ENCODE measurements at regions not wholly inside any gene's neighbourhood (a gene's known extent, or its start where the extent isn't known, plus 50 kb on each side); places are given as distances from the start of the nearest gene placed in this dataset.
"Not testable (repeated sequence)": the region's sequence is repeated elsewhere in the genome, so short reads cannot be mapped to it uniquely, and the experiment has no call there.

DNA sequence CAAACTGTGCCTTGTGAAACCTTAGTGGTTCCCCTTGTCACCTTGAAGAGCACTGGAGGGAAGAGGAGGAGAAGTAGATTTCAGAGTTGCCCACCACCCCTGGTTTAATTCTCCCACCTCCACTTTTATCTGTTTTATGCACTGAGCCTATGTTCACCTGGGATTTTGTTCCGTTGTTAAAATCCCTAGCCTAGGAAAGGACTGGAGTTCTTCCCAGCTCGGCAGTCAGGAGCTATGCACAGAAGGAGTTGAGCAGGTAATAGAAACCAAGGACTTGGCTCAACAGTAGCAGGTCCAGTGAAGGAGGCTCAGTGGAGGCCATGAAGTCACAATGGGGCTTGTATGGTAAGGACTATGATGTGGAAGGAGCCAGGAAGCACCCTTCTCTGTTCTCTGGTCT lies 182.4 kb upstream of the ADRA1D start:
- no peak for DNase-seq

DNA sequence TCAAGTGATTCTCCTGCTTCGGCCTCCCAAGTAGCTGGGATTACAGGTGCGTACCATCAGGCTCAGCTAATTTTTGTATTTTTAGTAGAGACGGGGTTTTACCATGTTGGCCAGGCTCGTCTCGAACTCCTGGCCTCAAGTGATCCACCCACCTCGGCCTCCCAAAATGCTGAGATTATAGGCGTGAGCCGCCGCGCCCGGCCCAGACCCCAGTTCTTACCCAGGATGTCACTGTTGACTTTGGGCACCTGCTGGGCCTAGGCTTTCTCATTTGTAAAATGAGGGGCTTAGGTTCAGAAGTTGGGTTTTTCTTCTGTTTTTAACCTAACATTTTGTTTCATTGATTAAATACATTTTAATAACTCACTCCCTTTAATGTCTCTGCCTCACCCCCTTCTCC lies 181.7 kb upstream of the ADRA1D start:
- not testable (repeated sequence) for DNase-seq

DNA sequence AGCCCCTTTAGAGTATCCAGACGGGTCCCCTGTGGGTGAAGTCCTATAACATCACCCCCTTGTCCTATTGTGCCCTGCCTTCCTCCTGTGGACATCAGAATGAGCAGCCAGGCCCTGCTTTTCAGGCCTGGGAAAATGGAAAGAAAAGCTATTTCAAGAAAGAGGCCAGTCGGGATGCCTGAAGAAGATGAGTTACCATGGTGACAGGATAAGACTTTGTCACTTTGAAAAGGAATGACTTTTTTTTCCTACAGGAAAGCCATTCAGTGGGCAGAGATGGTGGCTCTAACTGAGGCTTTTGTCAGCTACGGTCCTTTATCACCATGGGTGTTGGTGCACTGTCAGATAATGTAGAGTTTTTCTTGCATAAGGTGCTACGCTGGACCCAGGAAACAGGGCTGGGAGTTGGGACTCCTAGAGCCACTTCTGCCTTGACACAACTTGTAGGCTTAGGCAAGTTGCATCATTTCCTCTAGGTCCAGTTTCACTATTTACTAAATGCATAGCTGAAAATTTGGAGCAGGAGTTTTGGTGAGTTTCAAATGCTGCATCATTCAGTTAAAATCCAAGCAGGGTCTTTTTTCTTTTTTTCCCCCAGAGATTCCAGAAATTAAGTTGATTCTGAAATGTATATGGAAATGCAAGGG lies 179.0 kb upstream of the ADRA1D start:
- DNase-seq, result no peak

DNA sequence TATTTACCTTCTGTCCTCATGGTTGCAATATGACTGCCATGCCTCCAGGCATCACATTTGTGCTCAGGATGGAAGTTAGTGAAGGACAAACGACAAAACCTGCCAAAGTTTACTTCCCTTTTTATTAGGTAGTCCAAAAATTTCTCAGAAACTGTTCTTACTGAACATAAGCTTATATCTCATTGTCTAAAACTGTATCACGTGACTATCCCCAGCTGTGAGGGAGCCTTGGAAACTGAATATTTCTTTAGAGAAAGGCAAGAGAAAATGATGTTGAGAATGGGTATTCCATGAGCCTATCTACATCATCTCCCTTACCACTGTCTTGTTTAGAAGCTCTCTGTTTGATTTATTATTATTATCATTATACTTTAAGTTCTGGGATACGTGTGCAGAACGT lies 169.1 kb upstream of the ADRA1D start:
- DNase-seq, result no peak

DNA sequence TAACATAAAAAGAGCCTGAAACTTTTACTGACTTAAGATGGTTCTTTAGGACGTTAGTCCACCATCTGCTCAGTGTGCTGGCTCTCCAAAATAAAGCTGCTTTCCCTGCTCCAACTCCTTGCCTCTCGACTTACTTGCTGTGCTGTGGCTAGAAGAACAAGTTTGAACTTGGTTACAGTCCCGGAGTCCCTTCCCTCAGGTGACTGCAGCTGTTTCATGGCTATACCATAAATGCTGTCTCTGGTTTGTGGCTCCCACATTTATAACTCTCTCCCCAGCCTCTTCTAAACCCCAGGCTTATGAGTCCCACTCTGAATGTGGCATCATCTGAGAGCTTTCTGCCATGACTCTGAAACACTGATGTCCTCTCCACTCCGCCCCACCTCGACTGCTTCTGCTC lies 166.2 kb upstream of the ADRA1D start:
- DNase-seq, result no peak

DNA sequence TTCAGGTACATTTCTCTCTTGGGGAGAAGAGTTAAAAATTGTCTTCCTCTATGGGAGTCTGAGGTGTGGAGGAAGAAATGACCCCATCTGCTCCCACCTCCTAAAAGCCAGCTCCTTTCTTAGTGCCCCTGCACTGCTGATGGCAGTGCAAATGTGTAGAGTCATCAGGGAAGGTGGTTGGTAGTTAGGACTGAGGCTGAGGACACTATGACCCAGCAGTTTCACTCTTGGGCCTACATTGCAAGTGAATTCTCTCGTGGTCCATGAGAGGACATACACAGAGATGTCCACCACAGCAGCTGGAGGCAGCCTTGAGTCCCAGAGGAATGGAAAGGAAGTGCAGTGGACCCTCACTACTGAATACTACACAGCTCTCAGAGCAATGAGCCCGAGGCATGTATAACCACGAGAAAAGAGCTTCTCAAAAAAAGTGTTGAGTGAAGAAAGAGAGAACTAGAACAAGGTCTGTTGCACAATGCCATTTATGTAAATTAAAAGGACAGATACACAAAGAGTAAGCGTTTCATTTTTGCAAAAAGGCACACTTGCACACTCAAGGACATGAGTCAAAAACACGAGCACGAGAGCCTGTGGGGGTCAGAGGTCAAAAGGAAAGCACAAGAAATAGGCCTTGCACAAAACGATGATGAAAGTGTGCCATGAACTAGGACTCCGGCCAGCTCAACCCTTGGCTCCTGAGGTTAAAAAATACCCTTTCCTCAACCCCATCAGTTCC lies 164.4 kb upstream of the ADRA1D start:
- no peak for DNase-seq

DNA sequence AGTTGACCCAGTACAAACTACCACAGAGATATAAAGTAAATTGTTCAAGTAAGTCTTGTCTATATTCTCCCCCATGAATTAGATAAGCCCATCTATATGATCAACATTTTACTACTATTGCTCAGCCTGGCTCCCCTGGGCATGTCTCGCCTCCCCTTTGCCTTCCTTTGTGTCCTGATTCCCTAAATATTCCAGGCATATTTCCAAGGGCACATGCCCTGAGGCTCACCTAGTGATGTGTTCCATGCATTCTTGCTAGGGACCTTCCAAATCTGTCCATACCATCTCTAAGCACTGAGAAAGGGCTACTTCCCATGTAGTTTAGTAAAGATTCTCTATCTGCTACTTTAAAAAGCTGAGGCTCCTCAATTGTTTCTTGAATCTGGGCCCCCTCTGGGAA lies 163.1 kb upstream of the ADRA1D start:
- DNase-seq, result no peak

DNA sequence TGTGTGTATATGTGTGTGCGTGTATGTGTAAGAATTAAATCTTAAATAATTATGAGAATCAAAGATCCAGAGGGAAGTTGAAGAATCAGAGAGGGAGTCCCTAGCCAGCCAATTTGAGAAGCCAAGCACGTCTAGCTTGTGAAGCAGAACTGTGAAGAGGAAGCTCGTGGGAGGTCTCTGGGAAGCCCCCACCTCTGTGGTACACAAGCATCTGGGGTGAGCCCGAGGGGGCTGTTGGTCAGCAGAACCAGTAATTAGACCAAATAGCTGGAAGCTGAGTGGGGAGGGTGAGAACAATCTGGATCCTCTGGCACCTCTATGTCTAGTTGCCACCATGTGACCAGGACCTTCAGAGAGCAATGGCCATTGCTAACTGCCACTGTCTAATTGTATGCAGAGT lies 162.7 kb upstream of the ADRA1D start:
- DNase-seq, result no peak

DNA sequence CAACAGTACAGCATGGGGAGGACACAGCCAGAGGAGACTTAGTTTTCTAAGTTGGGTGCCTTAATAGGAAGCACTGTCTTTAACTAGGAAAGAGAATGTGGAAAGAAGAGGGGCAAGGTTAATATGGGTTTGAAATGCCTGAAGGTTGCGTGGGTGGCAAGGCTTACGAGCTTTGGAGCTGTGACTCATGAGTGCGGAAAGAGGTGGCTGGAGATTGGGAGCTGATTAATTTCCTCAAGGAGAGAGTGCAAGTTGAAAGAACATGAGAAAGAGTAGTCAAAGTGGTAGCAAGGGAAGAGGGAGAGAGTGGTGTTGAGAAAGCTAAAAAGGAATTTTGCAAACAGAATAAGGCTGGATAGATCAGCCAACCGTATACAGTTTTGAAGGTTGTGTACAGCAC lies 157.5 kb upstream of the ADRA1D start:
- no peak for DNase-seq

DNA sequence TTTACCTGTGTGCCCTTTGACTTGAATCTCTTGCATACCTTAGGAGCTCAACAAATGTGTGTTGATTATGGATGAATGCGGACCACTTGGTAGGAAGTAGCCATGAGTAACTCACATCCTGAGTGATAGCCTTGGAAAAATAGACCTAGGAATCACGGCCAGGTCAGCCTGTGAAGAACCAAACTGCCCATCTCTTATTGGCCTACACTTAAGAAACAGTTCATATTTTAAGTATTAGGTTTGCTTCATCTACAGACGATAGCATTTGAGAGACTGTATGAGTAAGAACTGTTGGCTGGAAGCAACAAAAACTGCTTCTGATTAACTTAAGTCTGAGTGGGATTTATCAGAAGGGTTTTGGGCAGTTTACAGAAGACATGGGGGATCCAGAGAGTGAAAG lies 152.5 kb upstream of the ADRA1D start:
- DNase-seq, result no peak

DNA sequence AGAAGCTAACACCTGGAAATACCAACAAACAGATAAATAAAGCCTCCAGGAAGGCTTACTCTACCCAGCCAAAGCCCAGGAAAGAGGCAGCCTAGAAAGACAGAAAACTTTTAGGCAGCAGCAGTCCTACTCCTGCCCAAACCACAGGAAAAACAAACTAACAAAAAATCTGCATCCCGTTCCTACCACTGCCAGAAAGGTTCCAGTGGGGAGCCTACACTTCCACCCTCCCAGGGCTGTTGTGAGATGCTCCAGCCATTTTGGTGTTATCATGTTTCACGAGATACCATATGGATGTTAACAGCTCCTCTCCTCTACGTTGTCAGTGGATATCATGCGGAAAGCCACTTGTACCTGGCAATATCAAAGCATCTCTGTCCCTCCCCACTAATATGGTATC lies 135.9 kb upstream of the ADRA1D start:
- DNase-seq, result no peak

DNA sequence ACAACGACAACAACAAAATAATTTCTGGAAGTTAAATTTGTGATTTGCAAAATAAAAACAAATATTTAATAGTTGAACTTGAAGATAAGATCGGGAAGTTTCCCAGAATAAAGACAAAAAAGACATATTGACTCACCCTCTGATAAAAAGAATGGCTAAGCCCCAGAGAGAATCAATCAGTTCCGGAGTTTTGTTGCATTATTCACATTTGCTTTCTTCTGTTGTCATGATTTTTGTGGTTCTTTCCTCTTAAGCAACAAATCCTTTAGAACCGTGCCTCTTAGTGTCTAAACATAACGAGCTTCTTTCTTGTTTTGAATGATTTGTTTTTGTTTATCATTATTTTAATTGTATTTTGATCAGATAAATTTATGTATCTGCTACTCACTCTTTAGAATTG lies 134.9 kb upstream of the ADRA1D start:
- no peak for DNase-seq

DNA sequence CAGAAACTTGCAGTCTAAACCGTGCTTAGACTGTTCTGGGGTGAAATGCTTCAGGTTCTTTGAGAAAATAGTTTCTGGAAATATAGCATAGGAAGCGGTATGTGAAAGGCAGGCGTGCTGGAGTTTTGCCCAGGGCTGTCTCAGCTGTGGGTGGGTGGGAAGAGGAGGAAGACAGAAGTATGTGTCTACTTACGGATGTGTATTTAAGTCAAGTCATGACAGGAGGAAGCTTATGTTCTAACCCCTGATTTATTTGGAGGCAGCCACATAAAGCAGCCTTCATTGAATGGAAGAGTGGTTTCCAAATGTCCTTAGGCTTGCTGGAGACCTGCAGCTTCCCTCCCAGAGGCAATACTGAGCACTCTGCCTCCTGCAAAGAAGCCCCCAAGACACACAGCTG lies 126.8 kb upstream of the ADRA1D start:
- DNase-seq, result peak; percentile 35

DNA sequence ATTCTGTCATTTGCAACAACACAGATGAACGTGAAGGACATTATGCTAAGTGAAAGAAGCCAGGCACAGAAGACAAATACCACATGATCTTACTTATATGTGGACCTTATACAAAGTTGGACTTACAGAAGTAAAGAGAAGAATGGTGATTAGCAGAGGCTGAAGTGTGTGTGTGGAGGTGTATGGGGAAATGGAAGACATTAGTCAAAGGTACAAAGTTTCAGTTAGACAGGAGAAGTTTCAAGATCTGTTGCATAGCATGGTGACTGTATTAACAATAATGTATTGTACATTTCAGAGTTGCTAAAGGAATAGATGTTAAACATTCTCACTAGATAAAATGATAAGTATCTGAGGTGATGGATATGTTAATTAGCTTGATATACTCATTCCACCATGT lies 124.4 kb upstream of the ADRA1D start:
- DNase-seq, result no peak

DNA sequence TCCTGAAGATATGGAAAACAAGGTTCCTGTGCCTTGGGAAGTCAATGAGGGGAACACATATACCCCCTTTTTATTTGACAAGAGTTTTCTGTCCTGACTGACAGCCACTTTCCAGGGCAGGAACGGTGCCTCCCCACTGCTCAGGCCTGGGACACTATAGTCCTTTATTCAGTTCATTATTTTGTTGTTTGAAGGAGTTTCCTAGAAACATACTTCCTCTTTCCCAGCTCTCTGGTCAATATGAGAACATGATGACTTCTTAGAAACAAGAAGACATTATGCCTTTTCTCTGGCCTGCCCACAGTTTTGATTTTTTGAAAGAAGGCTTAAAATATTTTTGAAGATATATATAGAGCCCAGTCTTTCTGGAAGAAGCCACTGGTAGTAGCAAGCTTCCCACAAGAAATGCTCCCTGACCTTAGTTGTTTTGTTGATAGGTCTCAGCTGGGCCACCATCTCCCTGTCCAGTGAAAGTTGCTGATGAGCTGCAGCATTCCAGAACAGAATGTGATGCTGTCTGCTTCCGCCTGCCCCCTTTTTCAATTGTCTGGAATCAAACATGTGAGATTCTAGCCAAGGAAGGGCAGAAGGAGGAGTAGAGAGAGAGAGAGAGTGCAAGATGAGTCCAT lies 122.7 kb upstream of the ADRA1D start:
- DNase-seq, result no peak

DNA sequence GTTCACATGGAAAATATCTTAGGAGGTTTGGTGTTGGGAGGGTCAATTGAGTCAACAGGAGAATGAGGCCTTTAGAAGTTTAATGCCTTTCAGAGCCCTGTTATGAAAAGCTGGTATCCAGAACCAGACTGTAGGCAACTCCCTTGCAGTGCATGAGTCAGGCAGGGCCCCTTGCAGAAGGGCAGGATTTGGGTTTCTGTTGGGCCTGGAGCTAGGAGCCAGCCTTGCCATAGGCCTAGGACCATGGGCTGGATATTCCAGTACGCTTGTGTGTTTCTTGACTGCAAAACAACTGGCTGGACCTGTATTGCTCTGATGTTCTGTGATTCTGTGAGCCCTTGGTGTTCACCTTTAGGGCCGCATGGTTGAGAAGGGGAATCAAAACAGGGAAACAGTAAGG lies 121.8 kb upstream of the ADRA1D start:
- no peak for DNase-seq

DNA sequence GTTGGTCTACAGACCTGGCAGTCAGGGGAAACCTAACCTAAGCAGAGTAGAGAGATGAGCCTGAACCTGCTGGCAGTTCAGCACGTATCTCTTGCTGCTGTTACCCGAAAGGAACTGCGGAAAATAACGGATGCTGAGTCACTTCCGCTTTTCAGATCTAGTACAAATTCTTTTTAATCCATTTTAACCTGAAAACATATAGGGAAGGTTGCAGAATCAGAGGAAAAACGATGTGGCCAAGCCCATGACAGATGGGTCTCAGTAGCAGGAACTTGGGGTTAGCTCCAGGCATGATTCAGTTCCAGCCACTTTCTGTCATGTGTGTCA lies 120.7 kb upstream of the ADRA1D start:
- no peak for DNase-seq

DNA sequence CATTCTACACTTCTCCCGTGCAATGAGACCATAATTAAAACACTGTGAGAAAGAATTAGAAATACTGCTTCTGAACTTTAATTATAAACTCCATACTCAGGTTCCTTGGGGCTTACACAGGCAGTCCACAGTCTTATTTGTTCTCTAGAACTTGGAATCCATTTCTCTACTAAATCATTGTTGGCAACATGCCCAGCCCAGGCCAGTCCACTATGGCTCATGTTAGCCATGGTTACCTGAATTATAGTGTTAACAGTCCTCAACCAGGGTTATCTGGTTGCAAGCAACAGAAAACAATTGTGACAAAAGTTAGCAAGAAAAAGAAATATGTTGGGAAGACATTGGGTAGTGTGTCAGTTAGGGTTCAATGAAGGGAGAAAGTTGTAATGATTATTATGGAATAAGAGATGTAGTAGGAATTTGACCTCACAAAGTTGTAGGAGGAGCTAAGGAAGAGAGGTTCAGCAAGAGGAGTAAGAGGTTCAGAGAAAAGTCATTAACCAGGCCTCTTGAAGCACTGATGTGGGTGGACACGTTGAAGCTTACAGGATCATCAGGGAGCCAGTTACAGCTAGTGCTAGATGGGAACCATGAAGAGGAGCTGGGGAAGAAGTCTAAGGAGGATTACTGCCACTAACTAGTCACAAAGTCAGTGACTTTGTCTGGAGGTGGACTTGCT lies 120.2 kb upstream of the ADRA1D start:
- DNase-seq, result no peak

DNA sequence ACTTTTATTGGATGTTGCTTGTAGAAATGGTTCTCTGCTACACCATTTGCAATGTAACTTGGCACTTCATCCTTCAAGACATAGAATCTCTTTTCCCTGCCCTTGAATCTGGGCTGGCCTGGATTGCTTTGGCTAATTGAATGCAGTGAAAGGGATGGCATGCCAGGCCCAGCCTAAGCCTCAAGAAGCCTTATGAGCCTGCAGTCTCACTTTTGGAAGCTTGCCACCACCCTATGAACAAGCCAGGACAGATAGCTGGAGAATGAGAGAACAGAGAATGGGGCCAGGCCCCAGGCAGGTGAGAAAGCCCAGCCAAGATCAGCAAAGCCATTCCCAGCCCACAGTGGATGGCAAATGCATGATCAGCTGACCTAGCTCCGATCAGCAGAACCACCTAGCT lies 117.0 kb upstream of the ADRA1D start:
- DNase-seq, result no peak

DNA sequence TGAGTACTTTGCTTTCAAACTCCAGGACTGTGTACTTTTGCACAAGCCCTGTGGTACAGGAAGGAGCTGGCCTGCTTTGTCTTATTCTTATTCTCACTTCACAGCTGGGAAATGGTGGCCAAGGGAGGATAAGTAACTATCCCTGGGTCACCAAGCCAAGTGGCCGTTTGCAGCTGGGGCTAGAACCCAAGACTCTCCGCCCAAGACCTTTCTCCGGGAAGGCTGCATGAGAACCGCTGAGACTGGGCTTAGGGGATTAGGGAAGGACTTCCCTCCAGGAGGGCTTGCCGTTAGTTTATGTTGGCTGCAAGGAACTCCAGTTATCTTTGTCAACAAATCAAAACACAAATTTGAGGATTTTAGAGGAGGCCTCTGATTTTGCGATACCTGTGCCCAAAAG lies 109.5 kb upstream of the ADRA1D start:
- DNase-seq, result no peak

DNA sequence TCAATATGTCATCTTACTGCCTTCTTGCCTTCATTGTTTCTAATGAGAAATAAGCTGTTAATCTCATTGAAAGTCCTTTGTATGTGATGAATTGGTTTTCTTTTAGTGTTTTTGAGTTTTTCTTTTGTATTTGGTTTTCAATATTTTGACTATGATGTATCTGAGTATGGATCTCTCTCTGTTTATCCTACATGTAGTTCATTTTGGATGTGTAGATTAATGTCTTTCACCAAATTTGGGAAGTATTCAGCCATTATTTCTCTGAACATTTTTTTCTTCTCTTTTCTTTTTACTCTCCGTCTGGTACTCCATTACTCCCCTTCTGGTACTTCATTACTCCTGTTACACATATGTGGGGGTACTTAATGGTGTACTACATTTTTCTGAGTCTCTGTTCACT lies 103.3 kb upstream of the ADRA1D start:
- DNase-seq, result no peak

DNA sequence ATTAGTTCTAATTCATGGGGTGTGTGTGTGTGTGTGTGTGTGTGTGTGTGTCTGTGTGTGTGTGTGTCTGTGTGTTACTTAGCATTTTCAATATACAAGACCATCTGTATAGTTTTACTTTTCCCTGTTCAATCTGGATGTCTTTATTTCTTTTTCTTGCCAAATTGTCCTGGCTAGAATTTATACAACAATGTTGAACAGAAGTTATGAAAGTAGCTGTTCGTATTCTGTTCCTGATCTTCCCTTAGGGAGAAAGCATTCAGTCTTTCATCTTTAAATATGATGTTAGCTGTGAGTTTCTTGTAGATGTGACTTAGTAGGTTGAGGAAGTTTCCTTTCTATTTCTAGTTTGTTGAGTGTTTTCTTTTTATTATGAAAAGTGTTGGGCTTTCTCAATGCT lies 101.0 kb upstream of the ADRA1D start:
- DNase-seq, result no peak

DNA sequence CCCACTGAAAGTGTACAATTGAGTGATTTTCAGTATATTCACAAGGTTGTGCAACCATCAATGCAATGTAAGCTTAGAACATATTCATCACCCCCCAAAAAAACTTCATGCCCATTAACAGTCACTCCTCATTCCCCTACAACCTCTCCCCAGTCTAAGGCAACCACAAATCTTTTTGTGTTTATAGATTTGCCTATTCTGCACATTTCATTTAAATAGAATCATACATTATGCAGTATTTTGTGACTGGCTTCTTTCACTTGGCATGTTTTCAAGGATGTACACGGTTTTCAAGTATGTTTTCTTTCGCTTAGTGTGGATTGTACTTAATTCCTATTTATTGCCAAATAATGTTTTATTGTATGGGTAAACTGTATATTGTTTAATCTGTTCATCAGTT lies 95.6 kb upstream of the ADRA1D start:
- DNase-seq, result no peak

DNA sequence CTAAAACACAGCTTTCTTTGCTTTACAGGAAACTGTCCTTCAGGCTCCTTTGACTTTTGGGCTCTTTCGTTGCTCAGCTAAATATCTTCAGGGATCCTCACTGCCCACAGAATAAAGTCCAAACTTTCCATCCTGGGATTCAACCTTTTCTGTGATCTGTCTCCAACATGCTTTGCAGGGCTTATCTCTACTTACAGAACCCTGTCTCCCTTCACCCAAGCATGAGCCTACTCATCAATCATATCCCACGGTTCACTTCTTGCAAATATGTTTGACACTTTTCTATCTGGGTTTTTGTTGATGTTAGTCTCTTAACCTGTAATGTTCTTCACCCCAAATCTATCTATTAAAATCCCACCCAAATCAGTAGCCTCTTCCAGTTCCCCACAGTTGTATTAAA lies 93.5 kb upstream of the ADRA1D start:
- DNase-seq, result no peak
